H1 (cell line): ENCODE measurements at regions not wholly inside any gene's neighbourhood (a gene's known extent, or its start where the extent isn't known, plus 50 kb on each side); places are given as distances from the start of the nearest gene placed in this dataset.

Source experiments
- CEBPB ChIP-seq: IDR thresholded peaks from 2 replicates; pipeline ENCODE4 v1.6.1; 2012; ENCODE audit warnings: low read depth, low read length
- TF ChIP-seq, protein P1 (sequence below), 3 experiments: IDR thresholded peaks; 1 replicate in 2 of 3; 2 replicates in 1 of 3; pipeline versions ENCODE4 v1.5.1 to v1.6.1; 2011; ENCODE audit warnings: low read length in 3 of 3, mild to moderate bottlenecking in 3 of 3, inconsistent platforms in 2 of 3, low read depth in 1 of 3, moderate library complexity in 1 of 3; ENCODE audit not compliant: insufficient read depth in 1 of 3; ENCODE audit errors: control extremely low read depth in 1 of 3

DNA sequence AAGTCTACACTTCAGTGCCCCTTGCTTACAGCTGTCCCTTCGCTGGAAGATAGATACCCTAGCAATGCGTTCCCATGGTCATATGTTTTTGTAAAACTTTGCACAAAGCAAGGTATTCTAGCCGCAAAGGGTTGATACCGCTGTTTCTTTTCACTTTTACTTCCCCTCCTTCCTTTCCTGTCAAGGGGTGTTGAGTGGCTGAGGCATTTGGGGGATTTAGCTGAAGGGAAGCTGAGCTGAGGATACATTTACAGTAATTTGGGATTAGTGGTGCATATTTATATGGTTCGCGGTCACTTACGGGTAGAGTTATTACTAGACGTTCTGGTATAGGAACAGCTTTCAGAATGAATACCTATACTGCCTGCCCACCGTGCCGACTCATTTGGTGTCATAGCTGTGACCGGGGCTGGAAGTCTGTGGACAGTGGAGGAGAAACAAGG, 86.9 kb upstream of the WNT11 start (continued):
- TF ChIP-seq, protein P1, sequence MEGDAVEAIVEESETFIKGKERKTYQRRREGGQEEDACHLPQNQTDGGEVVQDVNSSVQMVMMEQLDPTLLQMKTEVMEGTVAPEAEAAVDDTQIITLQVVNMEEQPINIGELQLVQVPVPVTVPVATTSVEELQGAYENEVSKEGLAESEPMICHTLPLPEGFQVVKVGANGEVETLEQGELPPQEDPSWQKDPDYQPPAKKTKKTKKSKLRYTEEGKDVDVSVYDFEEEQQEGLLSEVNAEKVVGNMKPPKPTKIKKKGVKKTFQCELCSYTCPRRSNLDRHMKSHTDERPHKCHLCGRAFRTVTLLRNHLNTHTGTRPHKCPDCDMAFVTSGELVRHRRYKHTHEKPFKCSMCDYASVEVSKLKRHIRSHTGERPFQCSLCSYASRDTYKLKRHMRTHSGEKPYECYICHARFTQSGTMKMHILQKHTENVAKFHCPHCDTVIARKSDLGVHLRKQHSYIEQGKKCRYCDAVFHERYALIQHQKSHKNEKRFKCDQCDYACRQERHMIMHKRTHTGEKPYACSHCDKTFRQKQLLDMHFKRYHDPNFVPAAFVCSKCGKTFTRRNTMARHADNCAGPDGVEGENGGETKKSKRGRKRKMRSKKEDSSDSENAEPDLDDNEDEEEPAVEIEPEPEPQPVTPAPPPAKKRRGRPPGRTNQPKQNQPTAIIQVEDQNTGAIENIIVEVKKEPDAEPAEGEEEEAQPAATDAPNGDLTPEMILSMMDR (IDR thresholded peaks at IDR 0.05; ENCODE audit: control extremely low read depth in 1 of 3, insufficient read depth in 1 of 3, low read depth in 1 of 3, low read length in 3 of 3): no peak
- no peak for TF ChIP-seq CEBPB
